ENCODE measurements at regions not wholly inside any gene's neighbourhood (a gene's known extent, or its start where the extent isn't known, plus 50 kb on each side); places are given as distances from the start of the nearest gene placed in this dataset.

- TF ChIP-seq, protein P1, sequence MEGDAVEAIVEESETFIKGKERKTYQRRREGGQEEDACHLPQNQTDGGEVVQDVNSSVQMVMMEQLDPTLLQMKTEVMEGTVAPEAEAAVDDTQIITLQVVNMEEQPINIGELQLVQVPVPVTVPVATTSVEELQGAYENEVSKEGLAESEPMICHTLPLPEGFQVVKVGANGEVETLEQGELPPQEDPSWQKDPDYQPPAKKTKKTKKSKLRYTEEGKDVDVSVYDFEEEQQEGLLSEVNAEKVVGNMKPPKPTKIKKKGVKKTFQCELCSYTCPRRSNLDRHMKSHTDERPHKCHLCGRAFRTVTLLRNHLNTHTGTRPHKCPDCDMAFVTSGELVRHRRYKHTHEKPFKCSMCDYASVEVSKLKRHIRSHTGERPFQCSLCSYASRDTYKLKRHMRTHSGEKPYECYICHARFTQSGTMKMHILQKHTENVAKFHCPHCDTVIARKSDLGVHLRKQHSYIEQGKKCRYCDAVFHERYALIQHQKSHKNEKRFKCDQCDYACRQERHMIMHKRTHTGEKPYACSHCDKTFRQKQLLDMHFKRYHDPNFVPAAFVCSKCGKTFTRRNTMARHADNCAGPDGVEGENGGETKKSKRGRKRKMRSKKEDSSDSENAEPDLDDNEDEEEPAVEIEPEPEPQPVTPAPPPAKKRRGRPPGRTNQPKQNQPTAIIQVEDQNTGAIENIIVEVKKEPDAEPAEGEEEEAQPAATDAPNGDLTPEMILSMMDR (IDR thresholded peaks at IDR 0.05), result no peak
- TF ChIP-seq EZH2 (IDR thresholded peaks at IDR 0.05), result no peak
Observed at GRCh38 chr2:8371653-8372052, 310.2 kb upstream of the ID2 start.
